ENCODE measurements at regions not wholly inside any gene's neighbourhood (a gene's known extent, or its start where the extent isn't known, plus 50 kb on each side); places are given as distances from the start of the nearest gene placed in this dataset.
"Not testable (repeated sequence)": the region's sequence is repeated elsewhere in the genome, so short reads cannot be mapped to it uniquely, and the experiment has no call there.

DNA sequence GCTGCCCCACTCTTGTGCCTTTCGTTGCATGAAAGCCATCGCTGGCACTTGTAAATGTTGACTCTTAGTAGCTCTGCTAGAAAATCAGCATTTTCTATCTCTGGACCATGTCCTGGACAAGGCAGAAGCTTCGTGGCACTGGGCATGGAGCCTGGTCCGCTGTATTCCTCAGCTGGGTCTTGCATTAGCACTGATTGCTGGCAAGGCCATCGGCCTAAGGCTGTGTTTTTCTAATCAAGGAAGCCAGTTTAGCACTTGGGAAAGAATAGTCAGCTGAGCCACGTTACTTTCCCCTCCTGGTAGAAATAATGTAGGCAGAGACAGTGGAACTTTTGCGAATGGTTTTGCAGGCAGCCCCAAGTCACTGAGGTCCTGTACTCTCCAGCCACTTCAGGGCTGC lies 180.2 kb upstream of the EOLA2 start:
- DNase-seq (ENCODE audit: low spot score): no peak

DNA sequence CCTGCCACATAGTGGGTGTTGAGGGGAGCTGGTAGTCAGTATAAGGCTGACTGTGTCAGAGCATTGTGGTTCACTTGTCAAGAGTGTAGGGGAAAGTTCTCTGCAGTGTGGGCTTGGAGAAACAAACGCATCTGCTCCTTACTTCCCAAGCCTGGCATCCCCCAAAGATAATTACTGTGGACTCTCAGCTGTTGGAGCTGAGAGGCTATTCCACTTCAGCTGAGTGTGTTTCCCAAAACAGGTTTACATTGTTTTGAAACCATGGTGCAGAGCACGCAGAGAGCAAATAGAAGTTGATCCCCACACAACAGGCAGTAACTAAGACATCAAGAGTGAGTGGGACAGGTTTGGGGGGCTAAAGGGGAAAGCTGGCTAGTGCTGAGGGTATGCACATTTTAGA lies 181.0 kb upstream of the EOLA2 start:
- DNase-seq (ENCODE audit: low spot score): no peak

DNA sequence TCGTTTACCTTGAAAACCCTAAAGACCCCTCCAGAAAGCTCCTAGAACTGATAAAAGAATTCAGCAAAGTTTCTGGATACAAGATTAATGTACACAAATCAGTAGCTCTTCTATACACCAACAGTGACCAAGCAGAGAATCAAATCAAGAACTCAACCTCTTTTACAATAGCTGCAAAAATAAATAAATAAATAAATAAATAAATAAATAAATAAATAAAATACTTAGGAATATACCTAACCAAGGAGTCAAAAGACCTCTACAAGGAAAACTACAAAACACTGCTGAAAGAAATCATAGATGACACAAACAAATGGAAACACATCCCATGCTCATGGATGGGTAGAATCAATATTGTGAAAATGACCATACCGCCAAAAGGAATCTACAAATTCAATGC lies 186.8 kb upstream of the EOLA2 start:
- not testable (repeated sequence) for DNase-seq (ENCODE audit: low spot score)

DNA sequence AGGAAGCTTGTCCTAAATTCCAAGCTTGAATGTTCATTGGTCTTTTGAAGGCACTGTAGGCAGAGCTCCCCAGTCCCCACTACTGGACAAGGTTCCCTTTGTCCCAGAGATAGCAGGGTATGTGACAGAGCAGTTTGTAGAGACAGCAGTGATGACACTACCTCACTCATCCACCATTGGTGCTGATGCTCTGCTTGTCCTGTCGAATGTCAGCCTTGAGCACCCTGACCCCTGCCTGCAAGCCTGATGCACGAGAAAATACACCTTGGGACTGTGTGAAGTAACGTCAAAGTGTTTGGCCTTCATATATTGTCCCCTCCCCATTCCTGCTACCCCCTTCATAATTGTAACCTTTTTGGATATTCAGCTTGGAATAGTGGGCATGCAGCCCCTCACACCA lies 188.9 kb upstream of the EOLA2 start:
- no peak for DNase-seq (ENCODE audit: low spot score)

GRCh38 chrX:150143721-150144440 lies 205.6 kb upstream of the EOLA2 start:
- DNase-seq (ENCODE audit: low spot score): no peak

- DNase-seq (ENCODE audit: low spot score): no peak
These were observed 208.1 kb upstream of the EOLA2 start for GRCh38 chrX:150146271-150146896.

DNA sequence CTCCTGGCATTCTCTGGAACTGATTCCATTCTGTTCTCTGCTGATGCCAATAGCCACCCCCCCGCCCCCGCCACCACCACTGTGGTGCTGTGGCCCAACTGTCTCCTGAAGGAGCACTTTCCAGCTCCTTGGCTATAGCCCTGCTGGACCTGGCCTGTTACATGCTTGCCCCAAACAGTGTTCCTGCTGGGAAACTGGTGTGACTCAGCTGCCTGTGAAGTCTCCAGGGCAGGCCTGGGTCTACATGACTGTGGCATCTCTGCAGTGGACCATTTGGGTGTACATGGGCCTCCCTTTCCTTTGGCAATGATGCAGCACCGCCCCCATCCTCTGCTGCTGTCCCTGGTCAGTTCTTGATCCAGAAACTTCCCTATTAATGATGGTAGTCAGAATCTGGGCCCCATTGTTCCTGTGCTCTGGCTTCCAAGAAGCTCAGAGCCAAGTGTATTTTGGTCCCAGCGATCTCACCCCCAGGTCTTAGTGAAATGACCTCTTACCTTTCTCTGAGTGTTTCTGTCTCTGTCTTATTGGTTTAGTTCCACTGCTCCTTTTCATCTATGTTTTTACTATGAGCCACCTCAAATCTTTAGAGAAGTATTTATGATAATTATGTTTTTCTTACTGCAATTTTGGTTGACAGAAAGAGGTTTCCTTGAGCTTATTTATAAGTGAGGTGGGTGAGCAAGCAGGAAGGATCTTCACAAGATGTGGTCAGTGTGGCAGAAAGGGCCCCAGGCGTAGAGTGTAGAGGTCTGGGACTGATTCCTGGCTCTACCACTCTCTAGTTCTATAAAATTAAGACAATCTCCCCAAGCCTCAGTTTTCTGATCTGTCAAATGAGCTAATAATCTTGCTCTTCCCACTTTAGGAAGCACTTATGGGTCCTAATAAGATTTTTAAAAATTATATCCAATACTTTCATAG lies 210.7 kb upstream of the EOLA2 start:
- DNase-seq (ENCODE audit: low spot score): no peak

DNA sequence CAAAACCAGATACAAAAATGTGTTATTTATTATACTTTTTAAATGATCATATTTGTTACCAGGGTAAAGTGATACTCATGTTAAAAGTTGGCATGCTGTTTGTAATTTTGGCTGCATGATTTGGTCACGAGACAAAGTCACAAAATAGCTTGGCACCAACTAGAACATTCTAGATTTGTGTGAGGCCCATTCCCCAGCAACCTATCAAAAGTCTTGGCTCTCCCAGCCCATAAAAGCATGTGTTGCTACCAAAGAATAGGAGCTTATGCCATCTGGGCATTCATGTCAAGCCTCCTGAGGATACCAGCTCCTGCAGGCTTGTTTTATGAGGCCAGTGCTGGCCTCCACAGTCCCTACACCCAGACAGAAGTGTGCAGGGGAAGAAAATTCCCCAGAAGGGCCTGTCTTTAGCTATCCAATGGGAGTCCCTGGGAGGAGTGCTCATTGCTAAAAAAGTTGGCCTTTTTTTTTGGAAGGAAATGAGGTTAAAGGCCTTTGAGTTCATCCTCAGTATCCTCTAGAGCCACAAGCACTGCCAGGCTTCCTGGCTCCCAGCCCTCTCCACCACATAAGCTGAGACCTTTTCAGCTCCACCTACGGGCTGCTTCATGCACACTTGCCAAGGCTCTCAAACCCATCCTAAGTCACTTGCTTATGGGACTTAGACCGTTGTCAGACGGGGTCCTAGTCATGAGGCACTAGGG lies 211.9 kb upstream of the EOLA2 start:
- DNase-seq (ENCODE audit: low spot score): no peak

DNA sequence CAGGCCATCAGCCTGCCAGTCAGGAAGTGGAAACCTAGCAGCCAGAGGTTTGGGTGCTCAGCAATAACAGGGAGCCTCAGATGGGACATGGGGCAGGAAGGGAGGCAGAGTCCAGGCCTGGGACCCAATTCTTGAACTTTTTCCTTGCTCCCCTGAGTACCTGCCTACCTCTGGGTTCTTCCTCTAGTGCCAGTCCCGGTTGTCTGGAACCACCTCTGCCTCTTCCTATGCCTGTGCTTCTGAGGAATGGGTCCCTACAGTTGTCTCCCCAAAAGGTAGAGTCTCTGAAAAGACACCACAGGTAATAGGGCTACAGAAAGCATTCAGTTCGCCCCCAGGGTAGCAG lies 212.4 kb upstream of the MAMLD1 start:
- no peak for DNase-seq (ENCODE audit: low spot score)

DNA sequence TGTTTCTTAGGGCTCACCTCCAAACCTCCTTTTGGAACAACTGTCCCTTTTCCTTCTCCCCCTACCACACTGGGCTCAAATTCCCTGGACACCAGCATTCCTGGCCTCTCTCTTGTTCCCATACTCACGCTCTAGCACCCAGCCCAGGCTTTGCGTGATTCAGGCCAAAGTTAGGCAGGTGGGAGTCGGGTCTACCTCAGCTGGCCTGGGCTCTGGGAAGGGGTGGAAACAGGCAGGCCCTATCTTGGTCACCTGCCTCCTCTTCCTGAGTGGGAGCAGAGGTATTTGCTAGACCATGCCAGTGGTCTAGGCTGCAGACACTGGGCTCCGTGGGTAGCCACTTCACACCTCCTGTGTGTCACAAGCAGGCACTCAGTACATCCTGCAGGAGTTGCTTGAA lies 211.1 kb upstream of the MAMLD1 start:
- no peak for DNase-seq (ENCODE audit: low spot score)

DNA sequence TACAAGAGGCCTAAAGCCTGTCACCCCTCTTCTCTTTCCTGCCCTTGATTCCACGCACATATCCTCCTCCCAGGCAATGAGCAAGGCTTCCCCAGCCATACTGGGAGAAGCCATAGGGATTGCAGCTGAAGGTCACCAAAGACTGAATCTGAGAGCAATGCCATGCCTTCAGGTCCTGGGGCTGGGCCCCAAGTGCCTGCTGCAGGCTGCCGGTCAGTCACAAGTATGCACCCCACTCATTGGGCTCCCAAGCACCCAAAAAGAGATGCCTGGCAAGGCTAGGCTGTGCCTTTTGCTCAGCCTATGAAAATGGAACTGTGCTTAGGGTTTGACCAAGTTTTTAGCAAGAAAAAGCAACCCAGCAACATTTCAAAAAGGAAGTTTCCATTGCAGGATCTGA lies 210.6 kb upstream of the MAMLD1 start:
- DNase-seq (ENCODE audit: low spot score): no peak

GRCh38 chrX:150155436-150156035 lies 207.6 kb upstream of the MAMLD1 start:
- DNase-seq (ENCODE audit: low spot score): no peak

GRCh38 chrX:150156615-150157014 lies 206.5 kb upstream of the MAMLD1 start:
- no peak for DNase-seq (ENCODE audit: low spot score)

DNA sequence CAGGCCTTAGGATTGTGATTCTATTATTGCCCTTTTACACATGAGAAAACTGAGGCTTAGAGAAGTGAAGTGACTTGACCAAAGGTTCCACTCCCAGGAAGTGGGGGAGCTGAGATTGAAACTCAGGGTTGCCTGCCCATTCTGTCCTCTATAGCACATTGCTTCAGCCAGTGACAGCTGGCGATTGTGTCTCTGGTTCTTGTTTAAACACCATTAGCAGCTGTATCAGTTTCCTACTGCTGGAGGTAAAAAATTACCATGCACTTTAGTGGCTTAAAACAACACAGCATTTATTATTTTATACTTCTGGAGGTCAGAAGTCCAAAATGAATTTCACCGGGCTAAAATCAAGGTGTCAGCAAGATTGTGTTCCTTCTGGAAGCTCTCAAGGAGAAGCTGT lies 205.8 kb upstream of the MAMLD1 start:
- no peak for DNase-seq (ENCODE audit: low spot score)

DNA sequence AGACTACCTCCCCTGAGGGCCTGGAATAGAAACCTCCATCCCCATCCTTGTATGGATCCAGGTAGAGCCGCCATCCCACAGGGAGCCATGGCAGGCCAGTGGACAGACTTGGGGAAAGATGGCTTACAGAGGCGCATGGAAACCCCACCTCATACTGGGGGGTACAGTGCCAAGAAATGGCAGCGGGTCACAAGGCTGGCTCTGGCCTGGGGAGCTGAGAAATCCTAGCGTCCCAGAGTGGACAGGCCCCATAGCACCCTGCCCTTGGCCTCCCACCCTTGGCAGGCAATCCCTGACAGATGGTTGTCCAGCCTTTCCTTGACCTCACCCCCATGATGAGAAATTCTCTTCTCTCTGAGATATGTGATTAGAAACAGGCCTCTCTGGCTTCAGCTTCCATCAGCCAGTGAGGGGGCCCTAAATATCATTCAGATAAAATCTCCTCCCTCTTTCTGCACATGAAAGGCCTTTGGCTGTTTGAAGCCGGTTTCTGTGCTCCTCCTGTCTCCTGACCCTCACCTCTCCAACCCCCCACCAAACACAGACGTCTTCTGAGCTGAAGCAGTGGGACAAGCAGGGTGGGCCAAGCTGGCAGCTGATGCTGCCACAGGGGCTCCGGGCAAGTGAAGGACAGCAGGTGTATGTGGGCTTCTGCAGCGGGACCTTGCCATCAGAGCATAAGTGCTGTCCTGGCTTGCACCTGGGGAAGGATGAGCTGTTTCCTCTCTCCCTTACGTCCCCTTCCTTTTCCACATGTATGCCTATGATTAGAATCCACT lies 204.4 kb upstream of the MAMLD1 start:
- no peak for DNase-seq (ENCODE audit: low spot score)

DNA sequence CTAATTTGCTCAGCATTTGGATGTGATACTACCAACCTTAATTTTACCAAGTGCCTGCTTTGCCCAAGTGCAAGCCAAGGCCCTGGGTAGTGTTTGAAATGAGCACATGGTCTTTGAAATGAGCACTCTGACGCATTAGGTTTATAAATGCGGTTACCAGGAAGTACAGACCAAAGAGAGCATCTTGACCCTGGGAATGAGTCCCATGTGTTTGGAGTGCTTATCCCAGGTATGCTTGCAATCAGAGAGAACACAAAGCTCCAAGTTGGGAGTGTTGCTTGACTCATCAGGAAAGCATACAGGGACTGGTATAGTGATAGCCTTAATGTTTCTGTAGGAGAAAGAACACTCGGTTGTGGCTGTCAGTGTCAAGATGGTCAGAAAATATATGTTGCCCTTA lies 203.6 kb upstream of the MAMLD1 start:
- DNase-seq (ENCODE audit: low spot score): no peak

GRCh38 chrX:150160656-150161055 lies 202.5 kb upstream of the MAMLD1 start:
- DNase-seq (ENCODE audit: low spot score): no peak

GRCh38 chrX:150161193-150161592 lies 201.9 kb upstream of the MAMLD1 start:
- no peak for DNase-seq (ENCODE audit: low spot score)

DNA sequence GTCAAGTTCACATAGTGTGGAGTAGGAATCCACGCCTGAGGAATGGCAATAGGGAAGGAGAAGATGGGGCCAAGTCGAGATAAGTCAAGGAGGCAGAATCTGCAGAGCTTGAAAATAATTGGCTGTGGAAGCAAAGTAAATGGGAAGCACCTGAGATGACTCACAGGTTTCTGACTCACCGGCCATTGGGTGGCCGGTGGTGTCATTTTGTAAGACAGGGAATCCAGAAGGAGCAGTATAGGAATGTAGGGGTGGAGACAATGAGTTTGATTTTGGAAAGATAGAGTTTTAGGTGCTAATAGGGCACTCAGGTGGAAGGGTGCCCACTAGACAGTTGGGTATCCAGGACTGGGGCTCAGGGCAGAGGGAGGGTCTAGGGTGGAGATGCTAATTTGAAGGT lies 201.0 kb upstream of the MAMLD1 start:
- DNase-seq (ENCODE audit: low spot score): no peak

DNA sequence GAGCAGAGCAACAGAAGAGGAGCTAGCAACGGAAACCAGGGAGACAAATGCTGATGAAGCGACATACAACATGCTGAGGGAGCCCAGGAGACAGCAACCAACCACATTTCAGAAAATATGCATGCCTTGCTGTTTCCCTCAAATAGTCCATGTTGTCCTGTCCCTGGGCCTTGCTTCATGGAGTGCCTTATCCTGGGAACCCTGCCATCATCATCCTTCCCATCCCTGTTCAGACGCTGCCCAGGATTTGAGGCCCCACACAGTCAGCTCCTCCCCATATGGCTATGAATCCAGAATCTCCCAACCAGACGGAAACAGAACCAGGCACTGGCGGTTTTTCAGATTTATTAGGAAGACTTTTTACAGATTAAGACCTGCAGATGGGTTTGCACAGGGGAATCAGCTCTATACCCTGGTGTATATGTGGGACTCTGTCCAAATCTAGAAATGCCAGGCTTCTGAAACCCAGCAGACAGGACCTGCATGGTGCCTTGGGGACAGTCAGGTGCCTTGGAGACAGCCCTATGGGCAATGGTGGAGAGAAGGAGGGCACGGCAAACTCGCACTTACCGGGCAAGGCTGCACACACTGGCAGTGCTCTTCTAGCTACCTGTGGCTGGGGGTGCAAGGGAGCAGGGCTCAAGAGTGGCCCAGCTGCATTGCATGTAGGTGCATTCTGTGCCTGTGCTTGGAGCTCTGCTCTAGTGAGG lies 199.7 kb upstream of the MAMLD1 start:
- no peak for DNase-seq (ENCODE audit: low spot score)
